LNCAP (cell line): ENCODE measurements at regions not wholly inside any gene's neighbourhood (a gene's known extent, or its start where the extent isn't known, plus 50 kb on each side); places are given as distances from the start of the nearest gene placed in this dataset.

Experiments
- TF ChIP-seq, protein P1 (sequence below): fragments of 450-650 bp; IDR thresholded peaks from 2 replicates; pipeline ENCODE4 v1.5.1; 2017; ENCODE audit warnings: mild to moderate bottlenecking

GRCh38 chr5:65078331-65078730 is 309.6 kb downstream of the CWC27 start:
- TF ChIP-seq, protein P1, sequence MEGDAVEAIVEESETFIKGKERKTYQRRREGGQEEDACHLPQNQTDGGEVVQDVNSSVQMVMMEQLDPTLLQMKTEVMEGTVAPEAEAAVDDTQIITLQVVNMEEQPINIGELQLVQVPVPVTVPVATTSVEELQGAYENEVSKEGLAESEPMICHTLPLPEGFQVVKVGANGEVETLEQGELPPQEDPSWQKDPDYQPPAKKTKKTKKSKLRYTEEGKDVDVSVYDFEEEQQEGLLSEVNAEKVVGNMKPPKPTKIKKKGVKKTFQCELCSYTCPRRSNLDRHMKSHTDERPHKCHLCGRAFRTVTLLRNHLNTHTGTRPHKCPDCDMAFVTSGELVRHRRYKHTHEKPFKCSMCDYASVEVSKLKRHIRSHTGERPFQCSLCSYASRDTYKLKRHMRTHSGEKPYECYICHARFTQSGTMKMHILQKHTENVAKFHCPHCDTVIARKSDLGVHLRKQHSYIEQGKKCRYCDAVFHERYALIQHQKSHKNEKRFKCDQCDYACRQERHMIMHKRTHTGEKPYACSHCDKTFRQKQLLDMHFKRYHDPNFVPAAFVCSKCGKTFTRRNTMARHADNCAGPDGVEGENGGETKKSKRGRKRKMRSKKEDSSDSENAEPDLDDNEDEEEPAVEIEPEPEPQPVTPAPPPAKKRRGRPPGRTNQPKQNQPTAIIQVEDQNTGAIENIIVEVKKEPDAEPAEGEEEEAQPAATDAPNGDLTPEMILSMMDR: no peak

- TF ChIP-seq, protein P1: no peak
These were observed 312.3 kb downstream of the CWC27 start for GRCh38 chr5:65081071-65081470.

- TF ChIP-seq, protein P1: no peak
These were observed 316.2 kb downstream of the CWC27 start for GRCh38 chr5:65084795-65085515.

DNA sequence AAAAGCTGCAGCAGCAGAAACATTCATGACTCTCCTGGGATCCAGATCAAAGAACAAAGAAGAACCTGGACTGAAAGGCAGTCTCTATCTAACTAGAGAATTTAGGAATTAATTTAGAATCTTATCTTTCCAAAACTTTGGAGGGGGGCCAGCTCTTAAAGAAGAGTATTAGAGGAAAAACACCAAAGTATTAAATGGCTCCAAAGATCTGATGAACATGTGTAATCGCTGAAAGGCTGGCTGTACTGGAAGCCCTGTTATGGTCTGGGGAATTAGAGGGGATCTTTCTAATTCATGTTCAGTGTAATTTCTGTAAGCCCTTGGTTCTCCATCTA is 316.8 kb downstream of the CWC27 start:
- TF ChIP-seq, protein P1: no peak

GRCh38 chr5:65086234-65086890 is 317.6 kb downstream of the CWC27 start:
- TF ChIP-seq, protein P1: no peak

DNA sequence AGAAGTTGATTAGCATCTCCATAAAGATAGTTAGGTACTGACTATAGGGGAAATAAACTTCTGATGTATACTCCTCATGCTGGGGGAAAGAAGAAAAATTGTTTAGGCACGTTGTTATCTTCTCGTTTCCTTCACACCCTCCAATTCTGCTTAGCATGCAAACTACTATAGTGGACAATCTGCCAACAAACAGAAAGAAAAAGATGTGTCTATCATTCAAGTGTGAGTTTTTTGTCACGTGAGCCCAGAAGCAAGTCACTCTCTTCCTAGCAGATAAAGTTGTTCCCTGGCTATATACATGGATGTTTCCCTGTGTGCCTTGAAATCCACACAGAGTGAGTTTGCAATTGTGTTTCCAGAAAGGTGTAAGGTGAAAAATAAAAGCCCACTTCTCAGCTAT is 318.4 kb downstream of the CWC27 start:
- TF ChIP-seq, protein P1: no peak

- TF ChIP-seq, protein P1: no peak
These were observed 325.5 kb downstream of the CWC27 start for GRCh38 chr5:65094279-65094678.
